A549 (cell line): ENCODE measurements at regions not wholly inside any gene's neighbourhood (a gene's known extent, or its start where the extent isn't known, plus 50 kb on each side); places are given as distances from the start of the nearest gene placed in this dataset.

Experiments
- ATAC-seq, 2 experiments: fragments of 200-7000 bp in 1 of 2; fragments of >200 bp in 1 of 2; cut with Nextera tagmentation in 1 of 2; cut with Tn5 transposase in 1 of 2; 3 replicates each; pipeline versions ENCODE4 v1.8.0 to v1.9.1; 2018 to 2020; ENCODE audit warnings: mild to moderate bottlenecking in 1 of 2, moderate library complexity in 1 of 2
- CTCF ChIA-PET: fragments of 300-600 bp; sonication (Branson Sonifier 250); formaldehyde crosslinking; extraction: SDS; loops from one replicate; lab custom pipeline; 2021; ENCODE audit warnings: antibody characterized with exemption, inconsistent platforms; lab: Yijun Ruan, JAX
- POLR2A ChIA-PET: fragments of 350-600 bp; formaldehyde crosslinking; extraction: SDS; loops from one replicate; lab custom pipeline; 2021; ENCODE audit warnings: antibody characterized with exemption, inconsistent platforms; lab: Yijun Ruan, JAX
- DNase-seq, 2 experiments: peaks; one replicate each; pipeline versions ENCODE4 v3.0.0 to v3.0.0-alpha.2; 2011 to 2016; ENCODE audit warnings: low read depth in 1 of 2, low spot score in 1 of 2
- FAIRE-seq: peaks from 2 replicates; lab custom pipeline; 2011; peaks lifted over from hg19 to GRCh38; lab: Jason Lieb, UNC
- H3K27ac ChIP-seq, 2 experiments: fragments of >200 bp; sonication (Bioruptor Twin); formaldehyde crosslinking; 3 replicates each; pipeline ENCODE4 v1.5.1; 2016 to 2017
- H3K4me1 ChIP-seq: fragments of >200 bp; sonication (Bioruptor Twin); formaldehyde crosslinking; 3 replicates; pipeline ENCODE4 v1.6.1; 2016
- H3K4me2 ChIP-seq: fragments of >200 bp; sonication (Bioruptor Twin); formaldehyde crosslinking; 3 replicates; pipeline ENCODE4 v1.6.1; 2016
- H3K4me3 ChIP-seq: fragments of >200 bp; sonication (Bioruptor Twin); formaldehyde crosslinking; 3 replicates; pipeline ENCODE4 v1.5.1; 2016
- H3K9me3 ChIP-seq: fragments of >200 bp; sonication (Bioruptor Twin); formaldehyde crosslinking; 3 replicates; pipeline ENCODE4 v1.6.1; 2016
- BHLHE40 ChIP-seq: IDR thresholded peaks from 2 replicates; pipeline ENCODE4 v1.6.1; 2012; ENCODE audit warnings: low read depth, low read length, inconsistent platforms
- CBX2 ChIP-seq: fragments of 200-600 bp; sonication (generic); IDR thresholded peaks from 2 replicates; pipeline ENCODE4 v1.6.1; 2016; ENCODE audit warnings: low read depth, mild to moderate bottlenecking, borderline replicate concordance
- CEBPB ChIP-seq, 2 experiments: fragments of >200 bp in 1 of 2; sonication (Bioruptor Twin) in 1 of 2; formaldehyde crosslinking in 1 of 2; IDR thresholded peaks; 2 replicates each; pipeline ENCODE4 v1.6.1; 2012 to 2016
- EHF ChIP-seq: fragments of 250-450 bp; sonication (Bioruptor Pico); IDR thresholded peaks from 2 replicates; pipeline ENCODE4 v1.5.0; 2020; ENCODE audit warnings: mild to moderate bottlenecking
- FOSB ChIP-seq: fragments of 250-450 bp; sonication (Bioruptor Pico); IDR thresholded peaks from 2 replicates; pipeline ENCODE4 v1.5.0; 2020; ENCODE audit warnings: mild to moderate bottlenecking, moderate library complexity
- FOSL2 ChIP-seq, 2 experiments: fragments of 450-650 bp in 1 of 2; fragments of >200 bp in 1 of 2; sonication (Bioruptor Twin) in 1 of 2; formaldehyde crosslinking; IDR thresholded peaks; 2 replicates each; pipeline versions ENCODE4 v1.5.0 to v1.6.1; 2016 to 2020; ENCODE audit warnings: mild to moderate bottlenecking in 1 of 2, moderate library complexity in 1 of 2
- HOXB13 ChIP-seq: fragments of 250-450 bp; sonication (Bioruptor Pico); IDR thresholded peaks from 2 replicates; pipeline ENCODE4 v1.5.0; 2020; ENCODE audit warnings: low read depth, mild to moderate bottlenecking, moderate library complexity
- KDM1A ChIP-seq: fragments of 200-600 bp; sonication (generic); IDR thresholded peaks from 2 replicates; pipeline ENCODE4 v1.6.1; 2016; ENCODE audit warnings: low read depth, mild to moderate bottlenecking
- MYC ChIP-seq: IDR thresholded peaks from 2 replicates; pipeline ENCODE4 v1.6.1; 2012; ENCODE audit warnings: mild to moderate bottlenecking, inconsistent platforms, low read length, improper control_type of control experiment, borderline replicate concordance
- PHF8 ChIP-seq: fragments of 200-600 bp; sonication (generic); IDR thresholded peaks from 2 replicates; pipeline ENCODE4 v1.6.1; 2016; ENCODE audit warnings: low read depth, mild to moderate bottlenecking, antibody characterized with exemption, moderate library complexity, borderline replicate concordance
- POLR2A ChIP-seq: IDR thresholded peaks from 2 replicates; pipeline ENCODE4 v1.6.1; 2012; ENCODE audit warnings: mild to moderate bottlenecking, low read length
- ZC3H11A ChIP-seq: fragments of 450-650 bp; IDR thresholded peaks from 2 replicates; pipeline ENCODE4 v1.6.1; 2014; ENCODE audit warnings: antibody characterized with exemption, mild to moderate bottlenecking
- ZNF302 ChIP-seq: fragments of 250-450 bp; sonication (Bioruptor Pico); IDR thresholded peaks from 2 replicates; pipeline ENCODE4 v1.9.0; 2021; ENCODE audit warnings: inconsistent platforms, mild to moderate bottlenecking, moderate library complexity
- WGBS: methylation state at CpG from one replicate; pipeline ENCODE4 v1.1.6; 2017; ENCODE audit errors: missing lambda C conversion rate; 5-methylcytosine and 5-hydroxymethylcytosine counted together
- TF ChIP-seq, protein P1 (sequence below): IDR thresholded peaks from 2 replicates; pipeline ENCODE4 v1.6.1; 2012
- TF ChIP-seq, protein P2 (sequence below): IDR thresholded peaks from 2 replicates; pipeline ENCODE4 v1.6.1; 2012
- TF ChIP-seq, protein P3 (sequence below): fragments of 200-600 bp; sonication (generic); IDR thresholded peaks from 2 replicates; pipeline ENCODE4 v1.6.1; 2016; ENCODE audit warnings: antibody characterized with exemption, mild to moderate bottlenecking, moderate library complexity
- TF ChIP-seq, protein P4 (sequence below): fragments of 250-450 bp; sonication (Bioruptor Pico); IDR thresholded peaks from 2 replicates; pipeline ENCODE4 v1.5.0; 2020; ENCODE audit warnings: low read depth, mild to moderate bottlenecking, moderate library complexity
- TF ChIP-seq, protein P5 (sequence below): fragments of 450-650 bp; IDR thresholded peaks from 2 replicates; pipeline ENCODE4 v1.6.1; 2014; ENCODE audit warnings: antibody characterized with exemption

DNA sequence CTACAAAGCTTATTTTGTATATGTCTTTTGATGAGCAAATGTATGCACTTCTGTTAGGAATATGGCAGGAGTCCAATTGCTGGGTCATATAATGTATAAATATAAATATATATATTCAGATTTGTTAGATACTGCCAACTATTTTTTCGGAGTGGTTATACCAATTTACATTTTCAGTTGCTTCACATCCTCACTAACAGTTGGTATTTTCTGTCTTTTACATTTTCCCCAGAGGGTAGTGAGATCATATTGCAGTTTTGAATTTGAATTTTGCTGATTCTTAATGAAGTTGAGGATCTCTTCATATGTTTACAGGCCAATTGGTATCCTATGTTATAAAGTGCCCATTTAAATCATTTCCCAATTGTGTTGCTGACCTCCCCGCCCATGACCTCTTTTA, 139.0 kb upstream of the KCNMB2 start:
- TF ChIP-seq, protein P1, sequence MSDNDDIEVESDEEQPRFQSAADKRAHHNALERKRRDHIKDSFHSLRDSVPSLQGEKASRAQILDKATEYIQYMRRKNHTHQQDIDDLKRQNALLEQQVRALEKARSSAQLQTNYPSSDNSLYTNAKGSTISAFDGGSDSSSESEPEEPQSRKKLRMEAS = no peak
- no peak for TF ChIP-seq ZC3H11A
- CTCF ChIA-PET = no interaction called here
- POLR2A ChIA-PET = no interaction called here
- H3K4me3 ChIP-seq = no peak overlapping the region
- no peak for FAIRE-seq
- 0 out of 3 replicates have a peak, but pooled peaks cover 2% of the 10 kb centered on the region for H3K4me1 ChIP-seq
- H3K27ac ChIP-seq = no peak overlapping the region
- H3K4me2 ChIP-seq = no peak overlapping the region
- WGBS = 74% methylated on average over 2 of the region's 2 CpGs
- no peak for DNase-seq
- no peaks in the 10 kb centered on the region; the same call in 2 of the 3 replicates for H3K9me3 ChIP-seq
- ATAC-seq = no peak

DNA sequence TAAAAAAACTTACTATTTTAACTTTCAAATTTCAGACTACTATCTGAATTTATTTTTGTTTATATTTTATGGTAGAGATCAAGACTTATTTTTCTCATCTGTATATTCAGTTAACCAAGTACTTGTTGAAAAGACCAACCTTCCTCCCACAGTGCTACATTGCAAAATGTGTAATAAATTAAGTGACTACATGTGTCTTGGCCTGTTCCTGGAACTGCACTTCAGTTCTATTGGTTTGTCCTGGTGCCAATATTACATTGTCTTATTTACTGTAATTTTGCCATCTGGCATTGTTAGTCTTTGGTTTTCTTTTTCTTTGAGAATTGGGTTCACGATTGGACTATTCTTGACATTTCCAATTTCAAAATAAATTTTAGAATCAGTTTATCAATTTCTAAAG, 138.4 kb upstream of the KCNMB2 start:
- no peak for TF ChIP-seq ZNF302
- TF ChIP-seq BHLHE40 = no peak
- no peak for TF ChIP-seq CEBPB (IDR thresholded peaks at IDR 0.05)
- no peak for TF ChIP-seq EHF (CRISPR knock-in tag)
- TF ChIP-seq FOSL2 (IDR thresholded peaks at IDR 0.05) = no peak
- TF ChIP-seq FOSL2 (CRISPR knock-in tag; IDR thresholded peaks at IDR 0.05) = no peak
- TF ChIP-seq, protein P2, sequence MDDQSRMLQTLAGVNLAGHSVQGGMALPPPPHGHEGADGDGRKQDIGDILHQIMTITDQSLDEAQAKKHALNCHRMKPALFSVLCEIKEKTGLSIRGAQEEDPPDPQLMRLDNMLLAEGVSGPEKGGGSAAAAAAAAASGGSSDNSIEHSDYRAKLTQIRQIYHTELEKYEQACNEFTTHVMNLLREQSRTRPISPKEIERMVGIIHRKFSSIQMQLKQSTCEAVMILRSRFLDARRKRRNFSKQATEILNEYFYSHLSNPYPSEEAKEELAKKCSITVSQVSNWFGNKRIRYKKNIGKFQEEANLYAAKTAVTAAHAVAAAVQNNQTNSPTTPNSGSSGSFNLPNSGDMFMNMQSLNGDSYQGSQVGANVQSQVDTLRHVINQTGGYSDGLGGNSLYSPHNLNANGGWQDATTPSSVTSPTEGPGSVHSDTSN = no peak
- TF ChIP-seq HOXB13 = no peak
- TF ChIP-seq, protein P3, sequence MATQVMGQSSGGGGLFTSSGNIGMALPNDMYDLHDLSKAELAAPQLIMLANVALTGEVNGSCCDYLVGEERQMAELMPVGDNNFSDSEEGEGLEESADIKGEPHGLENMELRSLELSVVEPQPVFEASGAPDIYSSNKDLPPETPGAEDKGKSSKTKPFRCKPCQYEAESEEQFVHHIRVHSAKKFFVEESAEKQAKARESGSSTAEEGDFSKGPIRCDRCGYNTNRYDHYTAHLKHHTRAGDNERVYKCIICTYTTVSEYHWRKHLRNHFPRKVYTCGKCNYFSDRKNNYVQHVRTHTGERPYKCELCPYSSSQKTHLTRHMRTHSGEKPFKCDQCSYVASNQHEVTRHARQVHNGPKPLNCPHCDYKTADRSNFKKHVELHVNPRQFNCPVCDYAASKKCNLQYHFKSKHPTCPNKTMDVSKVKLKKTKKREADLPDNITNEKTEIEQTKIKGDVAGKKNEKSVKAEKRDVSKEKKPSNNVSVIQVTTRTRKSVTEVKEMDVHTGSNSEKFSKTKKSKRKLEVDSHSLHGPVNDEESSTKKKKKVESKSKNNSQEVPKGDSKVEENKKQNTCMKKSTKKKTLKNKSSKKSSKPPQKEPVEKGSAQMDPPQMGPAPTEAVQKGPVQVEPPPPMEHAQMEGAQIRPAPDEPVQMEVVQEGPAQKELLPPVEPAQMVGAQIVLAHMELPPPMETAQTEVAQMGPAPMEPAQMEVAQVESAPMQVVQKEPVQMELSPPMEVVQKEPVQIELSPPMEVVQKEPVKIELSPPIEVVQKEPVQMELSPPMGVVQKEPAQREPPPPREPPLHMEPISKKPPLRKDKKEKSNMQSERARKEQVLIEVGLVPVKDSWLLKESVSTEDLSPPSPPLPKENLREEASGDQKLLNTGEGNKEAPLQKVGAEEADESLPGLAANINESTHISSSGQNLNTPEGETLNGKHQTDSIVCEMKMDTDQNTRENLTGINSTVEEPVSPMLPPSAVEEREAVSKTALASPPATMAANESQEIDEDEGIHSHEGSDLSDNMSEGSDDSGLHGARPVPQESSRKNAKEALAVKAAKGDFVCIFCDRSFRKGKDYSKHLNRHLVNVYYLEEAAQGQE = no peak
- no peak for TF ChIP-seq MYC
- TF ChIP-seq CBX2 = no peak
- TF ChIP-seq, protein P4, sequence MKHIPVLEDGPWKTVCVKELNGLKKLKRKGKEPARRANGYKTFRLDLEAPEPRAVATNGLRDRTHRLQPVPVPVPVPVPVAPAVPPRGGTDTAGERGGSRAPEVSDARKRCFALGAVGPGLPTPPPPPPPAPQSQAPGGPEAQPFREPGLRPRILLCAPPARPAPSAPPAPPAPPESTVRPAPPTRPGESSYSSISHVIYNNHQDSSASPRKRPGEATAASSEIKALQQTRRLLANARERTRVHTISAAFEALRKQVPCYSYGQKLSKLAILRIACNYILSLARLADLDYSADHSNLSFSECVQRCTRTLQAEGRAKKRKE (CRISPR knock-in tag) = no peak
- TF ChIP-seq PHF8 = no peak
- no peak for TF ChIP-seq FOSB (CRISPR knock-in tag)
- TF ChIP-seq, protein P5, sequence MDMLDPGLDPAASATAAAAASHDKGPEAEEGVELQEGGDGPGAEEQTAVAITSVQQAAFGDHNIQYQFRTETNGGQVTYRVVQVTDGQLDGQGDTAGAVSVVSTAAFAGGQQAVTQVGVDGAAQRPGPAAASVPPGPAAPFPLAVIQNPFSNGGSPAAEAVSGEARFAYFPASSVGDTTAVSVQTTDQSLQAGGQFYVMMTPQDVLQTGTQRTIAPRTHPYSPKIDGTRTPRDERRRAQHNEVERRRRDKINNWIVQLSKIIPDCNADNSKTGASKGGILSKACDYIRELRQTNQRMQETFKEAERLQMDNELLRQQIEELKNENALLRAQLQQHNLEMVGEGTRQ = no peak
- TF ChIP-seq, all 56 proteins: peak for 0
- CTCF ChIA-PET = no interaction called here
- FAIRE-seq (no peak), DNase-seq (no peak), ATAC-seq (no peak)
- no peak overlapping the region for H3K4me2 ChIP-seq
- whole genome bisulfite sequencing = 63% methylated on average over 1 of the region's 1 CpG
- POLR2A ChIA-PET = no interaction called here
- H3K9me3 ChIP-seq = no peaks in the 10 kb centered on the region; the same call in 2 of the 3 replicates
- H3K4me1 ChIP-seq = 0 out of 3 replicates have a peak, but pooled peaks cover 2% of the 10 kb centered on the region
- no peak overlapping the region for H3K4me3 ChIP-seq
- no peak overlapping the region for H3K27ac ChIP-seq

DNA sequence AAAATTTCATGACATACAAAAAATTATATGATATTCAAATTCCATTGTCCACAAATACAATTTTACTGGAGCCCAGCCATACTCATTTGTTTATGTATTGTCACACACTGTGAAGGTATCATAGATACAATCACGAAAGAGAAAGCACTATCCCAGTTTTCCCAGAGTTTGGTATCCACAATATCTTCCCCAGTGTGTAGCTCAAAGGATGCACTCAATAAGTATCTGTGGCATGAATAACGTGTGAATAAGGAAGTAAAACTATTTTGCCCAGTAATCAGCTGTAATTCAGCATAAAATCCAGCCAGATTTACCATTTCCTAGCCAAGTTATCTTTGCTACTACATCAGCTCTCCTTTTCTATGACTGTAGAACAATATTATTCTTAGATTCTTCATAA, 131.3 kb upstream of the KCNMB2 start:
- Histone ChIP-seq H3K4me1 (no peaks in the 10 kb centered on the region), H3K27ac (no peak overlapping the region), H3K4me2 (no peak overlapping the region), H3K9me3 (no peaks in the 10 kb centered on the region), H3K4me3 (no peak overlapping the region)
- FAIRE-seq (no peak), DNase-seq (no peak), ATAC-seq (no peak)
- TF ChIP-seq, protein P2 = no peak
- TF ChIP-seq MYC (no peak), KDM1A (no peak), POLR2A (no peak)
- 35% methylated on average over 2 of the region's 2 CpGs for WGBS
- ChIA-PET POLR2A (no interaction called here), CTCF (no interaction called here)
